Astrocyte of the cerebellum (primary cell): ENCODE measurements at regions not wholly inside any gene's neighbourhood (a gene's known extent, or its start where the extent isn't known, plus 50 kb on each side); places are given as distances from the start of the nearest gene placed in this dataset.
"Not testable (repeated sequence)": the region's sequence is repeated elsewhere in the genome, so short reads cannot be mapped to it uniquely, and the experiment has no call there.

Experiments used
- DNase-seq: peaks from one replicate; pipeline ENCODE4 v3.0.0-alpha.2; 2011; ENCODE audit warnings: low read depth
- H3K4me3 ChIP-seq: 2 replicates; pipeline ENCODE4 v1.5.1; 2011; ENCODE audit warnings: mild to moderate bottlenecking, low read depth, low read length, moderate library complexity
- CTCF ChIP-seq: IDR thresholded peaks from 2 replicates; pipeline ENCODE4 v1.5.1; 2012; ENCODE audit warnings: low read length, low read depth, moderate library complexity, mild to moderate bottlenecking; ENCODE audit errors: missing control alignments
- in situ Hi-C: cut with HindIII; loops from 2 replicates; pipeline ENCODE4 v1.10.0; 2017; ENCODE audit warnings: low sequenced_read_pairs

DNA sequence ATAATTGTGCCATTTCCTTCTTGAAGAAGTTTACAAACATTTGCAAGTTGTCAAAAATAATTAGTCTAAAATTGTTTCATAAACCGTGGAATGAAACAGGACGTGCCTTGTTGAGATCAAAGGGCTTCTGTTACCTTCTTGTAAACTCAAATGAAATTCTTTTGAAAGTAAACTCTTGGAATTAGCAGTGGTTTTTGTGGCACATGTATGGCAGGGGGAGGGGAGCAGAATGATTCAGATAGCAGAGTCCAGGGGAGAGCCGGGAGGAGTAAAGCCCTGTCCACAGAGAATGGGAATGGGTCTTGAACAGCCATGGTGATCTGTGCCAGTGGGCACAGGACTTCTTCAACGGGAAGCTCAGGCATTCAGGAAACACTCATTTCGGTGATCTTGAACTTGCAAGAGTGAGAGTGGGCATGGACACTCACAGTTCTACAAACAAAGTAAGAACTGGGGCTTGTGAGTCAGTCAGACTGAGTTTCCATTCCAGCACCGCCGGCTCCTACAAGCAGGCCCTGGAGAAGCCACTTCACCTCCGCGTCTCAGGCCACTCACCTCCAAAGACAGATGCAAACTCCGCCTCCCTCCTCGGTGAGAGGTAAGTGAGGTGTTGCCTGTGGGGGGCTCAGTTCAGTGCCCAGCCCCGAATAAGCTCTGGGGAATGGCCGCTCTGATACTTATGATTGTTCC is 143.1 kb downstream of the CDH26 start:
- no peak for DNase-seq

DNA sequence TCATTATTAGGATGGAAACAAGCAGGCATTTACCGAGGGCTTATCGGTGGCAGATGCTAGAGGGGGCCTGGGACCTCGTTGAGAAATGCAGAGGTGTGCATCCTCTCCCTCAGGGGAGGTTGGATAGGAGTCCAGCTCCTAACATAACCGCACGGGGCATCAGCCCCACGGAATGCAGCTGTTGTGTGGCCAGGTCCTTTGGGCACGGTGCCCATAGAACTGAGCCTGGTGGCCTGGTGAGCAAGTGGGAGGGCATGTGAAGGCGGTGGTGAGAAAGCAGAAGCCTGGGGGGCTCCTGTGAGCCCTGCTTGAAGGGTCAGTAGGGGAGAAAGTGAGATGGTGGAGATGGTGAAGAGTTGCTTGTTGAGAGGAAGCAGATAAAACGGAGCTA is 143.7 kb downstream of the CDH26 start:
- no peak for TF ChIP-seq CTCF
- H3K4me3 ChIP-seq = no peak overlapping the region
- in situ Hi-C loops = no loop called here
- DNase-seq = no peak

More for the DNA sequence above, 143.1 kb downstream of the CDH26 start:
- in situ Hi-C loops = no loop called here
- H3K4me3 ChIP-seq = no peak overlapping the region
- TF ChIP-seq CTCF = no peak

DNA sequence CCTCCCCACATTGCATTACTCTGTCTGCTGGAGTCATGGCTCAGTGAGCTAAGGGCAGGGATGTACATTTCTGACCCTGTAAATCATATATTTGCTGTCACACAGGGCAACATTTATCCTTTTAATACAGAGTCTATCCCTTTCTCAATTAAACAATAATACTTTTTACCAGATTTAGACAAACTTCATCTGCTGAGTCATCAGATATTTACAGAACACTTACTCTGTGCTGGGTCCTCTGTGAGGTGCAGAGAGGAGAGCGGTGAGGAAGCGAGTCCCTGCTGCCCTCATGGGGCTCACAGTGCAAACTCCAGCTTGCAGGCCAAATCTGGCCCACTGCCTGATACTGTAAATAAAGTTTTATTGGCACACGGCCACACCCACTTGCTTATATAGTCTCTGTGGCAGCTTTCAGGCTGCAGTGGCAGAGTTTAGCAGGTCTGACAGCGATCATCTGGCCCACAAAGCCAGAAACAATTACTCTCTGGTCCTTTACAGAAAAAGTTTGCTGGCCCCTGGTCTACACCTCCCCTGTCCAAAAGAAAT is 144.5 kb downstream of the CDH26 start:
- no peak overlapping the region for H3K4me3 ChIP-seq
- TF ChIP-seq CTCF = no peak
- no peak for DNase-seq
- in situ Hi-C loops = no loop called here

GRCh38 chr20:60104993-60105803 is 147.0 kb downstream of the CDH26 start:
- no peak for DNase-seq
- TF ChIP-seq CTCF = no peak
- in situ Hi-C loops = no loop called here
- H3K4me3 ChIP-seq = no peak overlapping the region

DNA sequence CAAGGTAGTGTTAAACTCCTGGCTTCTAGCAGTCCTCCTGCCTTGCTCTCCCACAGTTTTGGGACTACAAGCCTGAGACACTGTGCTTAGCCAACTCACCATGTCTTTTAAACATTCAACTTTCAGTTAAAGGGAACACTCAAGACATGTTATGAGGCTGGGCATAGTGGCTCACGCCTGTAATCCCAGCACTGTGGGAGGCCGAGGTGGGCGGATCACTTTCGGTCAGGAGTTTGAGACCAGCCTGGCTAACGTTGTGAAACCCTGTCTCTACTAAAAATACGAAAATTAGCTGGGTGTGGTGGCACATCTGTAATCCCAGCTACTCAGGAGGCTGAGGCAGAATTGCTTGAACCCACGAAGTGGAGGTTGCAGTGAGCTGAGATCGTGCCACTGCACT is 148.0 kb downstream of the CDH26 start:
- DNase-seq, in situ Hi-C loops, H3K4me3 ChIP-seq: not testable (repeated sequence)

DNA sequence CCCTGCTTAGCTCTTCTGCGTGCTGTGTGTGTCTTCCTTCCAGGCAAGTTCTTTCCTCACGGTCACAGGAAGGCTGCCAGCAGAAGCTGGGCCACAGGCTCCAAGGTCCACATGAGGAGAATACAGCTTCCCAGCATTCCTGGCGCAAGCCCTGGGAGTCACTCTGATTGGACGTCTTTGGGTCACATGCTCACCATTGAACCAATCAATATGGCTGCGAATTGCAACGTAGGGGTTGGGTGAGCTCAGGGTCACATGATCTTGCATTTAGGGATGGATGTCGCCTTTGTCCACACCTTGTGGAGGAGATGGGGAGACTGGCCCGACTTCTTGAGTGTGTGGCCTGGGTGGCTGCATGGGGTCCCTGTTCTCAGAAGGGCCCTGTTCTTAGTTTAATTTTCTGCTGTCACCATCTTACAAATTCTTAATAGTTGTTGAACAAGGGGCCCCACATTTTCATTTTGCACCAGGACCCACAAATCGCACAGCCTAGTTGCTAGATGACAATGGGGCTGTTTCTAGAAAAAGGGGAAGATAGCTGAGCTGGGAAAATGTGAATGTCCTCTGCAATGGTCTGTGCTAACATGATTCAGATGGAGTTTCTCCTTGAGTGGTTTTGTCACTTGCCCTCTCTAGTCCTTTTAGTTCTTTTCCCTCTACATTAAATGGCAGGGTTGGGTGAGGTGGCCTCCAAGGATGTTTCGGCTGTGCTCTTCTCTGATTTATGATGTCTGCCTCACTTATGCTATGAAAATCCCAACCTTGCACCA is 149.6 kb downstream of the CDH26 start:
- in situ Hi-C loops = no loop called here
- TF ChIP-seq CTCF = no peak
- no peak overlapping the region for H3K4me3 ChIP-seq
- no peak for DNase-seq
